Large intestine (tissue), 3 donors: ENCODE measurements at regions not wholly inside any gene's neighbourhood (a gene's known extent, or its start where the extent isn't known, plus 50 kb on each side); places are given as distances from the start of the nearest gene placed in this dataset.

Experiments used
- DNase-seq, 2 donors: peaks; one replicate each; pipeline versions ENCODE4 v3.0.0 to v3.0.0-alpha.2; 2013
- H3K27ac ChIP-seq: one replicate; pipeline ENCODE4 v1.5.1; 2013; ENCODE audit warnings: low read length
- H3K27me3 ChIP-seq: 2 replicates; pipeline ENCODE4 v1.6.1; 2013; ENCODE audit warnings: low read length; ENCODE audit not compliant: control insufficient read depth, insufficient read depth
- H3K36me3 ChIP-seq: 2 replicates; pipeline ENCODE4 v1.6.1; 2013; ENCODE audit warnings: low read length; ENCODE audit not compliant: control insufficient read depth, insufficient read depth
- H3K4me1 ChIP-seq: one replicate; pipeline ENCODE4 v1.6.1; 2013; ENCODE audit warnings: low read length; ENCODE audit not compliant: control insufficient read depth, insufficient read depth
- H3K4me3 ChIP-seq: one replicate; pipeline ENCODE4 v1.5.1; 2013; ENCODE audit warnings: low read length
- H3K9me3 ChIP-seq: one replicate; pipeline ENCODE4 v1.6.1; 2013; ENCODE audit warnings: mild to moderate bottlenecking, low read depth, low read length, moderate library complexity; ENCODE audit not compliant: control insufficient read depth
- WGBS: methylation state at CpG from one replicate; pipeline ENCODE4 v1.1.5; 2013; ENCODE audit warnings: low lambda C conversion rate; ENCODE audit not compliant: insufficient coverage; 5-methylcytosine and 5-hydroxymethylcytosine counted together

- no peaks in the 10 kb centered on the region for H3K9me3 ChIP-seq
- no peak overlapping the region for H3K27ac ChIP-seq
- peaks cover 3% of the 10 kb centered on the region for H3K27me3 ChIP-seq
- WGBS = 55% methylated on average over 6 of the region's 10 CpGs
- H3K36me3 ChIP-seq = no peaks in the 10 kb centered on the region
- H3K4me3 ChIP-seq = no peak overlapping the region
- no peak for DNase-seq
- no peaks in the 10 kb centered on the region for H3K4me1 ChIP-seq
These were observed 52.2 kb upstream of the TMEM18 start for GRCh38 chr2:729376-729861.

- Histone ChIP-seq H3K9me3 (no peaks in the 10 kb centered on the region), H3K4me3 (no peak overlapping the region), H3K4me1 (no peaks in the 10 kb centered on the region), H3K36me3 (no peaks in the 10 kb centered on the region), H3K27me3 (peaks cover 3% of the 10 kb centered on the region), H3K27ac (no peak overlapping the region)
- DNase-seq = no peak
- no CpG with 5 or more reads among the region's 1 CpG for WGBS
These were observed 51.0 kb upstream of the TMEM18 start for GRCh38 chr2:728165-728564.

GRCh38 chr2:727071-727470 lies 49.9 kb upstream of the TMEM18 start:
- Histone ChIP-seq H3K36me3 (no peaks in the 10 kb centered on the region), H3K27ac (no peak overlapping the region), H3K27me3 (peaks cover 3% of the 10 kb centered on the region), H3K4me1 (no peaks in the 10 kb centered on the region), H3K9me3 (no peaks in the 10 kb centered on the region), H3K4me3 (no peak overlapping the region)
- 73% methylated on average over 2 of the region's 6 CpGs for WGBS
- no peak for DNase-seq
